Stimulated activated naive B cell treated with anti-CD40 and anti-IgM and Interleukin-4, amounts not matched to agents 10 μg/mL and 1 μg/mL and 100 μg/mL, for 72 hours (primary cell): ENCODE measurements at regions not wholly inside any gene's neighbourhood (a gene's known extent, or its start where the extent isn't known, plus 50 kb on each side); places are given as distances from the start of the nearest gene placed in this dataset.
"Not testable (repeated sequence)": the region's sequence is repeated elsewhere in the genome, so short reads cannot be mapped to it uniquely, and the experiment has no call there.

Source experiments
- ATAC-seq, 2 donors: fragments of 150-1000 bp; cut with Tn5 transposase; replicated peaks; 2 replicates each; pipeline ENCODE4 v1.10.0; 2021; ENCODE audit warnings: moderate library complexity in 1 of 2
- DNase-seq: peaks from one replicate; pipeline ENCODE4 v3.0.0; 2021
- H3K27ac Mint-ChIP-seq: one replicate; pipeline ENCODE4 v1.8.0; 2022; ENCODE audit warnings: mild to moderate bottlenecking, mixed read lengths
- H3K27me3 Mint-ChIP-seq, 2 donors: one replicate each; pipeline ENCODE4 v1.8.0; 2022; ENCODE audit warnings: mixed read lengths in 2 of 2
- H3K36me3 Mint-ChIP-seq, 2 donors: one replicate each; pipeline ENCODE4 v1.8.0; 2022; ENCODE audit warnings: mixed read lengths in 2 of 2, mild to moderate bottlenecking in 1 of 2
- H3K4me1 Mint-ChIP-seq, 2 donors: one replicate each; pipeline ENCODE4 v1.8.0; 2022; ENCODE audit warnings: mixed read lengths in 2 of 2, mild to moderate bottlenecking in 1 of 2
- H3K4me3 Mint-ChIP-seq, 2 donors: one replicate each; pipeline ENCODE4 v1.8.0; 2022; ENCODE audit warnings: mild to moderate bottlenecking in 2 of 2, mixed read lengths in 2 of 2, moderate library complexity in 1 of 2
- H3K9me3 Mint-ChIP-seq, 2 donors: one replicate each; pipeline ENCODE4 v1.8.0; 2022; ENCODE audit warnings: mixed read lengths in 2 of 2, mild to moderate bottlenecking in 1 of 2

DNA sequence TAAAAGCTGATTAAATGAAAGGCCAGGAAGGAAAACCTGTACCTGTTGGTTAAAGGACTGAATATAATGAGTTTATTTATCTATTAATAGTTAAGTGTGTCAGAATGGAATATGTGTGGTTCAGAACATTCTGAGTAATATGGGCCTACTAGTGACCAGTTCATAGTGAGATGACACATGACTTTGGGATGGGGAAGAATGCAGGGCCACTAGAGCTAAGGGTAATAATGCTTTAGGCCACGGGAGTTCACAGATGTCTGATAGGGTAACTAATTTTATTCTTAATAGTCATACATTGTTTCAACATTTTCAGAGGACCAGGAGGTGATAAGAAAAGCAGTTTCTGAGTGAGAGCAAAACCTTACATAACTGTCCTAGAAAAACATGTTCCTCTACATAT is 247.8 kb upstream of the OR4E1 start:
- no peak for DNase-seq
- Mint-ChIP-seq H3K4me1 (peaks cover 26 to 63% of the 10 kb centered on the region in 2 donors), H3K4me3 (no peak overlapping the region), H3K27me3 (no peaks in the 10 kb centered on the region), H3K9me3 (peaks cover 0 to 2% of the 10 kb centered on the region in 2 donors), H3K27ac (no peak overlapping the region), H3K36me3 (no peaks in the 10 kb centered on the region)
- ATAC-seq, result peak in 1 of 2 donors; percentile 22

GRCh38 chr14:21917699-21918436 is 244.2 kb upstream of the OR4E1 start:
- no peaks in the 10 kb centered on the region for H3K27me3 Mint-ChIP-seq
- peaks cover 12 to 44% of the 10 kb centered on the region in 2 donors for H3K4me1 Mint-ChIP-seq
- H3K4me3 Mint-ChIP-seq, result peak overlapping the region; percentile 77 to 78
- H3K36me3 Mint-ChIP-seq, result no peaks in the 10 kb centered on the region
- no peak overlapping the region for H3K27ac Mint-ChIP-seq
- ATAC-seq (peak; percentile 77 to 78), DNase-seq (peak; percentile 36)
- peaks cover 0 to 2% of the 10 kb centered on the region in 2 donors for H3K9me3 Mint-ChIP-seq

GRCh38 chr14:21915826-21916225 is 242.2 kb upstream of the OR4E1 start:
- Mint-ChIP-seq H3K4me1 (peaks cover 12 to 26% of the 10 kb centered on the region in 2 donors), H3K27me3 (peaks cover 0 to 2% of the 10 kb centered on the region in 2 donors), H3K27ac (no peak overlapping the region), H3K36me3 (no peaks in the 10 kb centered on the region), H3K4me3 (no peak overlapping the region), H3K9me3 (no peaks in the 10 kb centered on the region)
- ATAC-seq (no peak), DNase-seq (no peak)

GRCh38 chr14:21913759-21914158 is 240.1 kb upstream of the OR4E1 start:
- no peak overlapping the region for H3K27ac Mint-ChIP-seq
- H3K4me3 Mint-ChIP-seq, result peak overlapping the region in 1 of 2 donors; percentile 51
- peak; percentile 90 to 92 for ATAC-seq
- peaks cover 0 to 6% of the 10 kb centered on the region in 2 donors for H3K27me3 Mint-ChIP-seq
- H3K4me1 Mint-ChIP-seq, result peaks cover 6 to 19% of the 10 kb centered on the region in 2 donors
- no peaks in the 10 kb centered on the region for H3K36me3 Mint-ChIP-seq
- H3K9me3 Mint-ChIP-seq, result no peaks in the 10 kb centered on the region
- peak; percentile 64 for DNase-seq

DNA sequence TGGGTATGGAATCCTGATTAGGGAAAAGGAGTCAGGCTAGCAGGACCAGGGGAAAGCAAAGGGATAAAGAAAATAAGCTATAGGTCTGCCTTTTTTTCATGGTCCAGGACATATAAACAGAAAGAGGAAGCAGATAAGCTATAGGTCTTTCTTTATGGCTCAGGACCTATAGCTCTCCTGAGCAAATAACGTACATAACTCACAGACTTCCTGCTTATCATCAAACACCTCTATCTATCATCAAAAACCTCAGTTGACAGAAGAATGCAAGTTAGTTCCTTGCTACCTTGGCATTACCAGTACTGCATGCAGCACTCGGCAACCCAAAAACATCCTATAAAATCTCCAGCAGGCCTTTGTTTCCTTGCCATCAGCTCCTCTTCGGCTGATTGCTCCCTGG is 238.7 kb upstream of the OR4E1 start:
- Mint-ChIP-seq H3K4me3 (no peak overlapping the region), H3K36me3 (no peaks in the 10 kb centered on the region), H3K27me3 (peaks cover 7 to 13% of the 10 kb centered on the region in 2 donors), H3K9me3 (no peaks in the 10 kb centered on the region), H3K27ac (no peak overlapping the region), H3K4me1 (peaks cover 3 to 7% of the 10 kb centered on the region in 2 donors)
- DNase-seq (no peak), ATAC-seq (no peak)

GRCh38 chr14:21911877-21912276 is 238.3 kb upstream of the OR4E1 start:
- Mint-ChIP-seq H3K27me3 (peaks cover 9 to 13% of the 10 kb centered on the region in 2 donors), H3K36me3 (no peaks in the 10 kb centered on the region), H3K4me1 (peaks cover 3 to 7% of the 10 kb centered on the region in 2 donors), H3K9me3 (no peaks in the 10 kb centered on the region), H3K4me3 (no peak overlapping the region), H3K27ac (no peak overlapping the region)
- ATAC-seq, result no peak
- no peak for DNase-seq

GRCh38 chr14:21910260-21910659 is 236.6 kb upstream of the OR4E1 start:
- Mint-ChIP-seq H3K9me3 (no peaks in the 10 kb centered on the region), H3K27ac (no peak overlapping the region), H3K4me3 (no peak overlapping the region), H3K4me1 (peaks cover 3 to 7% of the 10 kb centered on the region in 2 donors), H3K36me3 (no peaks in the 10 kb centered on the region), H3K27me3 (peaks cover 18 to 24% of the 10 kb centered on the region in 2 donors)
- ATAC-seq (no peak), DNase-seq (no peak)

DNA sequence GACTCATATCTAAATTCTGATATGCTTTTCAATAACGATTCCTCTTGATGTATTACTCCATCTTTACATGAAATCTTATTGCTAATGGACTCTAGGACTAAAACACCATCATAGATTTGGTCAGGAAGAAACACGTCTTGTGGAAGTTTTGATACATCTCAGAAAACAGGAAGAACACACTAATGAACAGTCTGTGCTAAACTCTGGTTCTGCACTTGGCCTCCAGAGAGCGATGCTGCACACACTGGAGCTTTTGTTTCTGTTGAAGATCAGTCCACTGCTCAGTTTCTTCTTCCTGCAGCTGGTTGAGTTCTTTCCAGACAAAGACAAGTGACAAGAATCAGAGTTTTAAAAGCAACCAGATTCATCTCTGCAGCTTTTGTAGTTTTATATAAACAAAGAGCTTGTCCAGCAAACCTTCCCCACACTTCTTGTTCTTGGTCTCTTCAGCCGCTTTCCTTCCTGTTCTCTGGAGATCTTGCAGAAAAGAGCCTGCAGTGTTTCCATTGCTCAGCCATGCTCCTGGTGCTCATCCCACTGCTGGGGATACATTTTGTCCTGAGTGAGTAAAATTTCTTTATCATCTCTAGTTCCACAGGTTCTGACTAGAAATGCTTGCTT is 229.1 kb upstream of the OR4E1 start:
- Mint-ChIP-seq H3K27me3 (peaks cover 18 to 27% of the 10 kb centered on the region in 2 donors), H3K27ac (no peak overlapping the region), H3K36me3 (peaks cover 0 to 4% of the 10 kb centered on the region in 2 donors), H3K4me1 (peaks cover 5% of the 10 kb centered on the region in 2 donors), H3K9me3 (peaks cover 7 to 9% of the 10 kb centered on the region in 2 donors), H3K4me3 (peak overlapping the region; percentile 48 to 61)
- ATAC-seq (peak; percentile 65 to 76), DNase-seq (no peak)

- not testable (repeated sequence) for DNase-seq, H3K27ac Mint-ChIP-seq, H3K36me3 Mint-ChIP-seq, H3K4me3 Mint-ChIP-seq, H3K4me1 Mint-ChIP-seq, H3K9me3 Mint-ChIP-seq
- ATAC-seq, result peak; percentile 51 to 60
- H3K27me3 Mint-ChIP-seq, result peaks cover 23 to 25% of the 10 kb centered on the region in 2 donors
Observed at GRCh38 chr14:21894898-21895194, 221.2 kb upstream of the OR4E1 start.

DNA sequence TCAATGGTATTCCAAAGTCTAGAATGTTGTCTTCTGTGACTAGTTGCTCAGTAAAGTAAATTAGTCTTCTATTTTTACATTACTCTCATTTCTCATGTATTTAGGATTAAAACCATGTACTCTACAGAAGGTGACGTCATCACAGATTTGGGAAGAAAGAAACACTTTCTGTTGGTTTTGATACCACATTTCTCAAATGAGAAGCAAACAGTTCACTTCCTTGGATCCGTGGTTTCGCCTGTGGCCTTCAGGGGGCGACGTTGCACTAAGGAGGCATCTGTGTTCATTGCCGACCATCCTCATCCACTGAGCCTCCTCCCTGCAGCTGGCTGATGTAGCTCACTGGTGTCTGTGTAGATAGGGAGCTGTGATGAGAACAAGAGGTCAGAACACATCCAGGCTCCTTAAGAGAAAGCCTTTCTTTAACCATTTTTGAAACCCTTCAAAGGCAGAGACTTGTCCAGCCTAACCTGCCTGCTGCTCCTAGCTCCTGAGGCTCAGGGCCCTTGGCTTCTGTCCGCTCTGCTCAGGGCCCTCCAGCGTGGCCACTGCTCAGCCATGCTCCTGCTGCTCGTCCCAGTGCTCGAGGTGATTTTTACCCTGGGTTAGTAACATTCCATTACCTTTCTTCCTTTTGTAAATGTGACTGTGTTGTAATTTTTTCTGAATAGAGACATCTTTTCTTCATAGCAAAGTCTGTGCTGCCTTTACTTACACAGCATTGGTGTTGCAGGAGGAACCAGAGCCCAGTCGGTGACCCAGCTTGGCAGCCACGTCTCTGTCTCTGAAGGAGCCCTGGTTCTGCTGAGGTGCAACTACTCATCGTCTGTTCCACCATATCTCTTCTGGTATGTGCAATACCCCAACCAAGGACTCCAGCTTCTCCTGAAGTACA is 220.6 kb upstream of the OR4E1 start:
- H3K27me3 Mint-ChIP-seq, result peaks cover 23 to 31% of the 10 kb centered on the region in 2 donors
- no peaks in the 10 kb centered on the region for H3K9me3 Mint-ChIP-seq
- H3K27ac Mint-ChIP-seq, result no peak overlapping the region
- no peak for DNase-seq
- H3K4me1 Mint-ChIP-seq, result peaks cover 3 to 8% of the 10 kb centered on the region in 2 donors
- no peaks in the 10 kb centered on the region for H3K36me3 Mint-ChIP-seq
- no peak overlapping the region for H3K4me3 Mint-ChIP-seq
- peak in 1 of 2 donors; percentile 36 for ATAC-seq

GRCh38 chr14:21891921-21892320 is 218.3 kb upstream of the OR4E1 start:
- Mint-ChIP-seq H3K27ac (no peak overlapping the region), H3K9me3 (no peaks in the 10 kb centered on the region), H3K36me3 (no peaks in the 10 kb centered on the region), H3K27me3 (peaks cover 27 to 36% of the 10 kb centered on the region in 2 donors), H3K4me3 (no peak overlapping the region), H3K4me1 (peaks cover 3 to 8% of the 10 kb centered on the region in 2 donors)
- ATAC-seq (no peak), DNase-seq (no peak)

DNA sequence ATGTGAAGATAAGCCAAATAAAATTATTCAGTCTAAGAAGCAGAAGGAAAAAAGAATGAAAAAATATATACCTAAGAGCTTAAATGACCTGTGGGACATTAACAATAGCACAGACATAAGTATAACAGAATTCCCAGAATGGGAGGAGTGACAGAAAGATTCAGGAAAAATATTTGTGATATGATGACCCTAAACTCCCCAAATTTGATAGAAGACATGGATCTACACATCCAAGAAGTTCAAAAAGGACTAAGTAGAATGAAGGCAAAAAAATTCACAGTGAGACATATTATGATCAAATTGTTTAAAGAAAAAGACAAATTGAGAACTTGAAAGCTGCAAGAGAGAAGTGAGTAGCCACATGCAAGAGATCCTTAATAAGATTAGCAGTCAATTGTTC is 211.4 kb upstream of the OR4E1 start:
- no peak overlapping the region for H3K27ac Mint-ChIP-seq
- no peaks in the 10 kb centered on the region for H3K36me3 Mint-ChIP-seq
- no peaks in the 10 kb centered on the region for H3K4me1 Mint-ChIP-seq
- H3K4me3 Mint-ChIP-seq, result no peak overlapping the region
- ATAC-seq, result no peak
- no peaks in the 10 kb centered on the region for H3K9me3 Mint-ChIP-seq
- peaks cover 21 to 41% of the 10 kb centered on the region in 2 donors for H3K27me3 Mint-ChIP-seq
- DNase-seq, result no peak

DNA sequence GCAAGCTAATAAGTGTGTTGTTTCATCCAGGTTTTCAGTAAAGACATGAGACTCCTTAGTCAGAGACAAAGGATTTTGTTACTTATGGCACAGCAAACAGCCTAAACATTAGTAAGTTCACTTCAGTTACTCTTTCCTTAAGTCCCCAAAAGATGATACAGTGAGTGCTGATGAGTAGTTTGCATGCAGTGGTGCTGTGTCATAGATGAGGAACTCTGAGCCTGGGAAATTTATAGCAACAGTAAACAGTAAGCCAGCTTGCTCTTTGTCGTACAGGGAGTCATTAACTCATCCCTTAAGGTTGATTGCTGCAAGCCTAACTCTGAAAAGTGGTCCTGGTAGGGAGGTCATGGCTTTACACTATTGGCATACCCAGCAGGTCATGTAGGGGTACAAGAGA is 208.6 kb upstream of the OR4E1 start:
- H3K36me3 Mint-ChIP-seq, result no peaks in the 10 kb centered on the region
- H3K9me3 Mint-ChIP-seq, result no peaks in the 10 kb centered on the region
- peaks cover 16 to 34% of the 10 kb centered on the region in 2 donors for H3K27me3 Mint-ChIP-seq
- no peak overlapping the region for H3K4me3 Mint-ChIP-seq
- DNase-seq (no peak), ATAC-seq (no peak)
- no peak overlapping the region for H3K27ac Mint-ChIP-seq
- H3K4me1 Mint-ChIP-seq, result no peaks in the 10 kb centered on the region

GRCh38 chr14:21880918-21881317 is 207.3 kb upstream of the OR4E1 start:
- Mint-ChIP-seq H3K36me3 (no peaks in the 10 kb centered on the region), H3K27me3 (peaks cover 16 to 34% of the 10 kb centered on the region in 2 donors), H3K4me1 (no peaks in the 10 kb centered on the region), H3K4me3 (no peak overlapping the region), H3K9me3 (no peaks in the 10 kb centered on the region), H3K27ac (no peak overlapping the region)
- DNase-seq, result no peak
- no peak for ATAC-seq
